ENCODE measurements at regions not wholly inside any gene's neighbourhood (a gene's known extent, or its start where the extent isn't known, plus 50 kb on each side); places are given as distances from the start of the nearest gene placed in this dataset.

DNA sequence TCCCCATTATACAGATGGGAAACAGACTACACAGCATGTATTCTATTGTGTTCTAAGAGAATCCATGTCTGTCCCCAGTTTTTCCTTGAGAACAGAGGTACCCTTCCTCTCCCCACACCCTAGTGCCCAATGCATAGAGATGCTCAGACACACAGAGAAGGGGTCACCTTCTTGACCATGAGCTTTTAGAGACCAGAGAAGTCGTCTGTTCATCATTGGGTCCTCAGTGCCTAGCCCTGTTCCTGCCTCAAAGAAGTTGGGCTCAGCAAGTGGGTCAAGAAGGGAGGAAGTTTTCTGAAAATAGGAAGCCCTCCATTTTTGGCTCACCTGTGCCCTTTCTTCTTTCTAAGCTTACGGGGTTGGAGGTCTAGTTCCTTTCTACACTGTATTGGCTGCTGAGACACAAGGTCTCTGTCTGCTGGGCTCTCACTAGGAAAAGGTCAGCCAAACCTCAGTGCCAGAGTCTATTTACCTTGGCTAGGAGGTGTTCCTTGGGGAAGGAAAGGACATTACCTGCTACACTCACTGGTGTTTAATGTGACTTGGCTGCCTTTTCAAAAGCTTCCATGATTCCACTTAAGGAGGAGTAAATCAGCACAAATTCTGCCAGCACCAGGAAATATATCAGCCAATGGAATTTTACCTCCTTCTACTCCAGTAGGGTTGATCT lies 198.5 kb upstream of the PWP1 start:
- Histone ChIP-seq H3K4me1 (replicated peaks in 1 of 2; ENCODE audit: control insufficient read depth in 2 of 2, insufficient read depth in 2 of 2, low read length in 2 of 2) (no peaks in the 10 kb centered on the region), H3K4me2 (ENCODE audit: insufficient read depth, low read length) (no peak overlapping the region), H3K4me3 (no peak overlapping the region), H3K27ac (ENCODE audit: extremely low read depth, low read depth, low read length) (no peak overlapping the region), H4K20me1 (replicated peaks; ENCODE audit: control insufficient read depth, insufficient read depth, low read length) (no peaks in the 10 kb centered on the region), H3K36me3 (ENCODE audit: control insufficient read depth, insufficient read depth, low read length) (no peaks in the 10 kb centered on the region), H3K9me3 (replicated peaks; ENCODE audit: control insufficient read depth, insufficient read depth, low read depth, low read length) (no peaks in the 10 kb centered on the region), H3K9me1 (ENCODE audit: control insufficient read depth, insufficient read depth, low read length) (no peaks in the 10 kb centered on the region), H3K79me2 (ENCODE audit: control insufficient read depth, insufficient read depth, low read length) (no peaks in the 10 kb centered on the region), H2AFZ (ENCODE audit: low read depth, low read length) (no peak overlapping the region), H3K27me3 (ENCODE audit: control insufficient read depth in 2 of 2, insufficient read depth in 2 of 2, low read length in 2 of 2) (peaks cover 0 to 7% of the 10 kb centered on the region in 2 experiments; a peak in 1 of 5 replicates), H3K9ac (ENCODE audit: insufficient read depth in 1 of 2, low read depth in 2 of 2, low read length in 2 of 2) (no peak overlapping the region)
- BruUV-seq (replicated peaks), result no TSS peak
- DNase-seq (ENCODE audit: extremely low read depth in 1 of 4, low spot score in 3 of 4), result no peak
- WGBS (ENCODE audit: insufficient coverage, low coverage, missing lambda C conversion rate), result 0% methylated on average over 2 of the region's 2 CpGs
- no peak for ATAC-seq
- ChIA-PET CTCF (ENCODE audit: low intra/inter-chr PET ratio) (no interaction called here), POLR2A (no interaction called here)
- TF ChIP-seq RNF2 (IDR thresholded peaks at IDR 0.05) (no peak), TBL1XR1 (IDR thresholded peaks at IDR 0.05; ENCODE audit: low read length in 2 of 2) (no peak), CSDE1 (IDR thresholded peaks at IDR 0.05) (no peak), GATAD2A (IDR thresholded peaks at IDR 0.05) (no peak), CBFB (CRISPR knock-in tag; IDR thresholded peaks at IDR 0.05) (no peak), FIP1L1 (IDR thresholded peaks at IDR 0.05; ENCODE audit: low read depth, low read length, poor library complexity, severe bottlenecking) (no peak), POLR2A (conservative IDR thresholded peaks at IDR 0.05) (no peak), ZNF274 (IDR thresholded peaks at IDR 0.05; ENCODE audit: borderline replicate concordance, low read depth, low read length) (no peak), PCBP1 (IDR thresholded peaks at IDR 0.05; ENCODE audit: low read depth, low read length, poor library complexity, severe bottlenecking) (no peak), NEUROD1 (IDR thresholded peaks at IDR 0.05; ENCODE audit: borderline replicate concordance, low read depth, low read length, partially characterized antibody) (no peak)
- TF ChIP-seq, protein P1, sequence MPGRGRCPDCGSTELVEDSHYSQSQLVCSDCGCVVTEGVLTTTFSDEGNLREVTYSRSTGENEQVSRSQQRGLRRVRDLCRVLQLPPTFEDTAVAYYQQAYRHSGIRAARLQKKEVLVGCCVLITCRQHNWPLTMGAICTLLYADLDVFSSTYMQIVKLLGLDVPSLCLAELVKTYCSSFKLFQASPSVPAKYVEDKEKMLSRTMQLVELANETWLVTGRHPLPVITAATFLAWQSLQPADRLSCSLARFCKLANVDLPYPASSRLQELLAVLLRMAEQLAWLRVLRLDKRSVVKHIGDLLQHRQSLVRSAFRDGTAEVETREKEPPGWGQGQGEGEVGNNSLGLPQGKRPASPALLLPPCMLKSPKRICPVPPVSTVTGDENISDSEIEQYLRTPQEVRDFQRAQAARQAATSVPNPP (IDR thresholded peaks at IDR 0.05; ENCODE audit: borderline replicate concordance, insufficient read depth, insufficient read length), result no peak
- TF ChIP-seq, protein P2, sequence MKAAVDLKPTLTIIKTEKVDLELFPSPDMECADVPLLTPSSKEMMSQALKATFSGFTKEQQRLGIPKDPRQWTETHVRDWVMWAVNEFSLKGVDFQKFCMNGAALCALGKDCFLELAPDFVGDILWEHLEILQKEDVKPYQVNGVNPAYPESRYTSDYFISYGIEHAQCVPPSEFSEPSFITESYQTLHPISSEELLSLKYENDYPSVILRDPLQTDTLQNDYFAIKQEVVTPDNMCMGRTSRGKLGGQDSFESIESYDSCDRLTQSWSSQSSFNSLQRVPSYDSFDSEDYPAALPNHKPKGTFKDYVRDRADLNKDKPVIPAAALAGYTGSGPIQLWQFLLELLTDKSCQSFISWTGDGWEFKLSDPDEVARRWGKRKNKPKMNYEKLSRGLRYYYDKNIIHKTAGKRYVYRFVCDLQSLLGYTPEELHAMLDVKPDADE (conservative IDR thresholded peaks at IDR 0.05; ENCODE audit: control insufficient read depth, low read depth, low read length), result no peak
- TF ChIP-seq, protein P3, sequence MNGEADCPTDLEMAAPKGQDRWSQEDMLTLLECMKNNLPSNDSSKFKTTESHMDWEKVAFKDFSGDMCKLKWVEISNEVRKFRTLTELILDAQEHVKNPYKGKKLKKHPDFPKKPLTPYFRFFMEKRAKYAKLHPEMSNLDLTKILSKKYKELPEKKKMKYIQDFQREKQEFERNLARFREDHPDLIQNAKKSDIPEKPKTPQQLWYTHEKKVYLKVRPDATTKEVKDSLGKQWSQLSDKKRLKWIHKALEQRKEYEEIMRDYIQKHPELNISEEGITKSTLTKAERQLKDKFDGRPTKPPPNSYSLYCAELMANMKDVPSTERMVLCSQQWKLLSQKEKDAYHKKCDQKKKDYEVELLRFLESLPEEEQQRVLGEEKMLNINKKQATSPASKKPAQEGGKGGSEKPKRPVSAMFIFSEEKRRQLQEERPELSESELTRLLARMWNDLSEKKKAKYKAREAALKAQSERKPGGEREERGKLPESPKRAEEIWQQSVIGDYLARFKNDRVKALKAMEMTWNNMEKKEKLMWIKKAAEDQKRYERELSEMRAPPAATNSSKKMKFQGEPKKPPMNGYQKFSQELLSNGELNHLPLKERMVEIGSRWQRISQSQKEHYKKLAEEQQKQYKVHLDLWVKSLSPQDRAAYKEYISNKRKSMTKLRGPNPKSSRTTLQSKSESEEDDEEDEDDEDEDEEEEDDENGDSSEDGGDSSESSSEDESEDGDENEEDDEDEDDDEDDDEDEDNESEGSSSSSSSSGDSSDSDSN (IDR thresholded peaks at IDR 0.05; ENCODE audit: borderline replicate concordance in 1 of 2, low read depth in 2 of 2, low read length in 2 of 2), result no peak
- in situ Hi-C loops (cut with MboI) (no loop called here), intact Hi-C loops (cut with micrococcal nuclease) (no loop called here)
- FAIRE-seq, result no peak
